NCI-H187 (cell line): ENCODE measurements at regions not wholly inside any gene's neighbourhood (a gene's known extent, or its start where the extent isn't known, plus 50 kb on each side); places are given as distances from the start of the nearest gene placed in this dataset.
A peak's percentile ranks its signal among the peaks of the same experiment; 100 is the strongest.
"Not testable (repeated sequence)": the region's sequence is repeated elsewhere in the genome, so short reads cannot be mapped to it uniquely, and the experiment has no call there.

Source experiments
- DNase-seq, 2 experiments: peaks; one replicate each; lab custom pipeline; 2025; lab: John Stamatoyannopoulos, UW

- no peak for DNase-seq
These were observed 377.8 kb upstream of the PRKX start for GRCh38 chrX:4091046-4091760.

- DNase-seq, result no peak
These were observed 346.4 kb upstream of the PRKX start for GRCh38 chrX:4059893-4060292.

- peak; percentile 9 to 68 for DNase-seq
These were observed 330.5 kb upstream of the PRKX start for GRCh38 chrX:4043951-4044350.

GRCh38 chrX:4035874-4036273, 322.4 kb upstream of the PRKX start:
- DNase-seq, result no peak

- DNase-seq, result no peak
These were observed 314.7 kb upstream of the PRKX start for GRCh38 chrX:4028151-4028550.

- DNase-seq, result no peak
These were observed 291.8 kb upstream of the PRKX start for GRCh38 chrX:4005281-4005680.

- no peak for DNase-seq
These were observed 291.4 kb upstream of the PRKX start for GRCh38 chrX:4004822-4005221.

- DNase-seq, result no peak
These were observed 280.9 kb upstream of the PRKX start for GRCh38 chrX:3994315-3994714.

GRCh38 chrX:3990569-3990968, 277.1 kb upstream of the PRKX start:
- DNase-seq, result no peak

- peak; percentile 59 to 65 for DNase-seq
These were observed 258.8 kb upstream of the PRKX start for GRCh38 chrX:3972104-3972858.

GRCh38 chrX:3968749-3969148, 255.3 kb upstream of the PRKX start:
- DNase-seq, result no peak

- DNase-seq, result no peak
These were observed 250.5 kb upstream of the PRKX start for GRCh38 chrX:3963980-3964379.

- DNase-seq, result peak; percentile 39 to 49
These were observed 249.3 kb upstream of the PRKX start for GRCh38 chrX:3962511-3963311.

GRCh38 chrX:3960952-3961351, 247.5 kb upstream of the PRKX start:
- no peak for DNase-seq

GRCh38 chrX:3951859-3952258, 238.4 kb upstream of the PRKX start:
- DNase-seq, result no peak

GRCh38 chrX:3950373-3950772, 236.9 kb upstream of the PRKX start:
- DNase-seq, result no peak

GRCh38 chrX:3943965-3944364, 230.5 kb upstream of the PRKX start:
- no peak for DNase-seq

- no peak for DNase-seq
These were observed 226.7 kb upstream of the PRKX start for GRCh38 chrX:3940000-3940610.

- no peak for DNase-seq
These were observed 225.1 kb upstream of the PRKX start for GRCh38 chrX:3938587-3938986.

- DNase-seq, result not testable (repeated sequence)
These were observed 221.7 kb upstream of the PRKX start for GRCh38 chrX:3935196-3935595.

GRCh38 chrX:3920424-3921017, 207.1 kb upstream of the PRKX start:
- DNase-seq, result not testable (repeated sequence)
